ENCODE measurements at regions not wholly inside any gene's neighbourhood (a gene's known extent, or its start where the extent isn't known, plus 50 kb on each side); places are given as distances from the start of the nearest gene placed in this dataset.

GRCh38 chr17:71790791-71791190, 330.0 kb upstream of the SOX9 start:
- no peak for DNase-seq (ENCODE audit: low read depth)

GRCh38 chr17:71791311-71791710, 329.5 kb upstream of the SOX9 start:
- H3K4me3 ChIP-seq (ENCODE audit: low read depth, low read length), result no peak overlapping the region
- DNase-seq (ENCODE audit: low read depth), result no peak
- no peak for TF ChIP-seq CTCF (conservative IDR thresholded peaks at IDR 0.05; ENCODE audit: low read depth, low read length)

More at GRCh38 chr17:71790791-71791190, 330.0 kb upstream of the SOX9 start:
- TF ChIP-seq CTCF (conservative IDR thresholded peaks at IDR 0.05; ENCODE audit: low read depth, low read length), result no peak
- no peak overlapping the region for H3K4me3 ChIP-seq (ENCODE audit: low read depth, low read length)

GRCh38 chr17:71792966-71793365, 327.9 kb upstream of the SOX9 start:
- TF ChIP-seq CTCF (conservative IDR thresholded peaks at IDR 0.05; ENCODE audit: low read depth, low read length), result no peak
- DNase-seq (ENCODE audit: low read depth), result peak; percentile 91
- no peak overlapping the region for H3K4me3 ChIP-seq (ENCODE audit: low read depth, low read length)

GRCh38 chr17:71793518-71793917, 327.3 kb upstream of the SOX9 start:
- no peak for TF ChIP-seq CTCF (conservative IDR thresholded peaks at IDR 0.05; ENCODE audit: low read depth, low read length)
- H3K4me3 ChIP-seq (ENCODE audit: low read depth, low read length), result no peak overlapping the region
- peak; percentile 53 for DNase-seq (ENCODE audit: low read depth)

- H3K4me3 ChIP-seq (ENCODE audit: low read depth, low read length), result no peak overlapping the region
- no peak for DNase-seq (ENCODE audit: low read depth)
- no peak for TF ChIP-seq CTCF (conservative IDR thresholded peaks at IDR 0.05; ENCODE audit: low read depth, low read length)
These were observed 322.1 kb upstream of the SOX9 start for GRCh38 chr17:71798701-71799100.

GRCh38 chr17:71799657-71800056, 321.2 kb upstream of the SOX9 start:
- H3K4me3 ChIP-seq (ENCODE audit: low read depth, low read length), result no peak overlapping the region
- DNase-seq (ENCODE audit: low read depth), result no peak
- no peak for TF ChIP-seq CTCF (conservative IDR thresholded peaks at IDR 0.05; ENCODE audit: low read depth, low read length)

- no peak for TF ChIP-seq CTCF (conservative IDR thresholded peaks at IDR 0.05; ENCODE audit: low read depth, low read length)
- H3K4me3 ChIP-seq (ENCODE audit: low read depth, low read length), result no peak overlapping the region
- DNase-seq (ENCODE audit: low read depth), result no peak
These were observed 319.5 kb upstream of the SOX9 start for GRCh38 chr17:71801301-71801700.
